ENCODE measurements at regions not wholly inside any gene's neighbourhood (a gene's known extent, or its start where the extent isn't known, plus 50 kb on each side); places are given as distances from the start of the nearest gene placed in this dataset.

DNA sequence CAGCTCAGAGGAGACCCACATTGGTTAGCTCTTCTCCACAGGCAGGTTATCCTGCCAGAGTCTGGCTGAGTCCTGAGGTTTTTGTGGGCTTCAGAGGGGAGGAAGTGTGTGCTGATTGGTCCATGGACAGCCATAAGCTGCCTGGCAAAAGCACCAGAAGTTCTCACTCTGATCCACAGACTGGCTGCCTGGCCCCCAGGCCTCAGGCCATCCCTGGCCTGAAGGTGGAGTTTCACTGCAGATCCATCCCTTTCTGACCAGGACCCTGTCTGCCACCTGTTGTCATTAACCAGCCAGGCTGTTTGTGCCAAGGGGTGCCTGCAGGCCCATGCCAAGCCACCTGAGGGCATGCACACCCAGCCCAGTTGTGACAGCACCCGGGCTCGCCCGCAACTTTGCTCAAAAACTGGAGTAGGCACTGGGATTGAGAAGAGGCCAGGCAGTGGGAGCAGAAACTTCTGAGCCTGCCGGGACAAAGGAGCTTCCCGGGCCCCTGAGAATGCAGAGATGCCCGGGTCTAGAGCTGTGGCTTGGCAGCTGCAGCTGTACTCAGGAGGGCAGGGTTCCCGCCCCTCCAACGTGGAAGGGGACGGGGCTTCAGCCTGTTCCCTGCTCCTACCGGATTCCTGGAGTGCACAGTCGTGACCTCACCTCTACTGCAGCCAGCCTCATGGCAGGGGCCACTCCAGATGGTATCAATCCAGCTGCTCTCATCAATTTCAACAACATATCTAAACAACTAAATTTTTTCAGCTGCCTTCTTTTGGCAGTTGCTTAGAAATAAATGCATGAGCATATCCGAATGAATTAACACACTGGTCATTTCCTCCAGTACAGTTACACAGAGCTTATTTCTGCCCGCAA is 1277.3 kb downstream of the SLC16A7 start (continued):
- no peak for TF ChIP-seq PRDM15 (CRISPR knock-in tag; IDR thresholded peaks at IDR 0.05)
- TF ChIP-seq FOXP4 (CRISPR knock-in tag; IDR thresholded peaks at IDR 0.05) = no peak
- TF ChIP-seq CREM (CRISPR knock-in tag; IDR thresholded peaks at IDR 0.05) = no peak
- TF ChIP-seq ZNF121 (CRISPR knock-in tag; IDR thresholded peaks at IDR 0.05) = no peak
- TF ChIP-seq RELA (CRISPR knock-in tag; IDR thresholded peaks at IDR 0.05; ENCODE audit: borderline replicate concordance) = no peak
- no peak for TF ChIP-seq ZNF232 (CRISPR knock-in tag; IDR thresholded peaks at IDR 0.05)

DNA sequence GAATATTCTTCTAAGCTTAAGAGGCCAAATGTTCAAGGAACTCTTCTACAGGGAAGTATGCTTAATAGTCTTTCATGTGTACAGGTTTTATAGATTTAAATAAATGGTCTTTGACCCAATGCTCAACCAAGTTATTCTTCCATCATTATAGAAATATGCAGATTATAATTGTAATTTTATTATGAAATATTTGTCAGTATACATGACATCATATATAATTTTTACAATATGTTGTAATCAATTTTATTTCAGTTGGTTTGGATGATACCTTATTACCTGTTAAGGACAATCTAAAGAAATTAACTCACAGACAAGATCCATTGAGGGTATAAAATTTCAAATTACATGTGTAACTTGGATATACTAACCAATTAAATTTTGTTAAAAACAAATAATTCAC is 1278.3 kb downstream of the SLC16A7 start:
- H3K36me3 Mint-ChIP-seq = no peaks in the 10 kb centered on the region
- POLR2A ChIA-PET = no interaction called here
- no peaks in the 10 kb centered on the region for H3K4me1 Mint-ChIP-seq
- H3K9me3 Mint-ChIP-seq = peaks cover 3% of the 10 kb centered on the region; the same call in 1 of the 2 replicates
- no peak for ATAC-seq
- CTCF ChIA-PET = no interaction called here
- H3K4me3 Mint-ChIP-seq = no peak overlapping the region
- H3K27me3 Mint-ChIP-seq (ENCODE audit: low read depth) = no peaks in the 10 kb centered on the region
- no peak for DNase-seq (ENCODE audit: low spot score)
- H3K27ac Mint-ChIP-seq = no peak overlapping the region
- TF ChIP-seq ARID4B (CRISPR knock-in tag; IDR thresholded peaks at IDR 0.05; ENCODE audit: borderline replicate concordance) (no peak), ZNF219 (CRISPR knock-in tag; IDR thresholded peaks at IDR 0.05; ENCODE audit: borderline replicate concordance) (no peak), ZNF121 (CRISPR knock-in tag; IDR thresholded peaks at IDR 0.05) (no peak), FOXJ3 (CRISPR knock-in tag; IDR thresholded peaks at IDR 0.05; ENCODE audit: borderline replicate concordance) (no peak), FOXK1 (CRISPR knock-in tag; IDR thresholded peaks at IDR 0.05) (no peak), TP53 (CRISPR knock-in tag; IDR thresholded peaks at IDR 0.05) (no peak), NR1H2 (CRISPR knock-in tag; IDR thresholded peaks at IDR 0.05) (no peak), ZBTB43 (CRISPR knock-in tag; IDR thresholded peaks at IDR 0.05) (no peak), FOXP1 (CRISPR knock-in tag; IDR thresholded peaks at IDR 0.05; ENCODE audit: borderline replicate concordance) (no peak), CREB1 (CRISPR knock-in tag; IDR thresholded peaks at IDR 0.05) (no peak), NFYB (CRISPR knock-in tag; conservative IDR thresholded peaks at IDR 0.05; ENCODE audit: low read depth) (no peak), ZNF138 (CRISPR knock-in tag; conservative IDR thresholded peaks at IDR 0.05) (no peak), ZNF317 (CRISPR knock-in tag; IDR thresholded peaks at IDR 0.05; ENCODE audit: borderline replicate concordance, low read depth) (no peak)
- TF ChIP-seq, protein P1, sequence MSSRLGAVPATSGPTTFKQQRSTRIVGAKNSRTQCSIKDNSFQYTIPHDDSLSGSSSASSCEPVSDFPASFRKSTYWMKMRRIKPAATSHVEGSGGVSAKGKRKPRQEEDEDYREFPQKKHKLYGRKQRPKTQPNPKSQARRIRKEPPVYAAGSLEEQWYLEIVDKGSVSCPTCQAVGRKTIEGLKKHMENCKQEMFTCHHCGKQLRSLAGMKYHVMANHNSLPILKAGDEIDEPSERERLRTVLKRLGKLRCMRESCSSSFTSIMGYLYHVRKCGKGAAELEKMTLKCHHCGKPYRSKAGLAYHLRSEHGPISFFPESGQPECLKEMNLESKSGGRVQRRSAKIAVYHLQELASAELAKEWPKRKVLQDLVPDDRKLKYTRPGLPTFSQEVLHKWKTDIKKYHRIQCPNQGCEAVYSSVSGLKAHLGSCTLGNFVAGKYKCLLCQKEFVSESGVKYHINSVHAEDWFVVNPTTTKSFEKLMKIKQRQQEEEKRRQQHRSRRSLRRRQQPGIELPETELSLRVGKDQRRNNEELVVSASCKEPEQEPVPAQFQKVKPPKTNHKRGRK (CRISPR knock-in tag; IDR thresholded peaks at IDR 0.05; ENCODE audit: borderline replicate concordance) = no peak
- TF ChIP-seq, protein P2, sequence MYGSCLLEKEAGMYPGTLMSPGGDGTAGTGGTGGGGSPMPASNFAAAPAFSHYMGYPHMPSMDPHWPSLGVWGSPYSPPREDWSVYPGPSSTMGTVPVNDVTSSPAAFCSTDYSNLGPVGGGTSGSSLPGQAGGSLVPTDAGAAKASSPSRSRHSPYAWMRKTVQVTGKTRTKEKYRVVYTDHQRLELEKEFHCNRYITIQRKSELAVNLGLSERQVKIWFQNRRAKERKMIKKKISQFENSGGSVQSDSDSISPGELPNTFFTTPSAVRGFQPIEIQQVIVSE (CRISPR knock-in tag; IDR thresholded peaks at IDR 0.05; ENCODE audit: borderline replicate concordance) = no peak
- TF ChIP-seq, protein P3, sequence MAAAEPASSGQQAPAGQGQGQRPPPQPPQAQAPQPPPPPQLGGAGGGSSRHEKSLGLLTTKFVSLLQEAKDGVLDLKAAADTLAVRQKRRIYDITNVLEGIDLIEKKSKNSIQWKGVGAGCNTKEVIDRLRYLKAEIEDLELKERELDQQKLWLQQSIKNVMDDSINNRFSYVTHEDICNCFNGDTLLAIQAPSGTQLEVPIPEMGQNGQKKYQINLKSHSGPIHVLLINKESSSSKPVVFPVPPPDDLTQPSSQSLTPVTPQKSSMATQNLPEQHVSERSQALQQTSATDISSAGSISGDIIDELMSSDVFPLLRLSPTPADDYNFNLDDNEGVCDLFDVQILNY (CRISPR knock-in tag; IDR thresholded peaks at IDR 0.05) = no peak
